Kidney (tissue), 13 donors: ENCODE measurements at regions not wholly inside any gene's neighbourhood (a gene's known extent, or its start where the extent isn't known, plus 50 kb on each side); places are given as distances from the start of the nearest gene placed in this dataset.

Experiments
- DNase-seq, 5 donors: peaks; one replicate each; pipeline ENCODE4 v3.0.0-alpha.2; 2013 to 2020
- FAIRE-seq: peaks from 2 replicates; lab custom pipeline; 2012; peaks lifted over from hg19 to GRCh38; lab: Jason Lieb, UNC
- H3K27ac ChIP-seq, 2 donors: one replicate each; pipeline ENCODE4 v1.7.0; 2013; ENCODE audit warnings: low read depth in 2 of 2, low read length in 2 of 2, inconsistent platforms in 1 of 2
- H3K27me3 ChIP-seq: one replicate; pipeline ENCODE4 v1.7.1; 2013; ENCODE audit warnings: low read length, inconsistent platforms; ENCODE audit not compliant: control insufficient read depth, insufficient read depth
- H3K36me3 ChIP-seq, 3 donors: one replicate each; pipeline versions ENCODE4 v1.7.0 to v1.7.1; 2013; ENCODE audit warnings: low read length in 3 of 3, control low read depth in 1 of 3, inconsistent platforms in 1 of 3; ENCODE audit not compliant: insufficient read depth in 3 of 3, control insufficient read depth in 2 of 3
- H3K4me1 ChIP-seq, 3 donors: one replicate each; pipeline versions ENCODE4 v1.7.0 to v1.7.1; 2013; ENCODE audit warnings: low read length in 3 of 3, inconsistent platforms in 1 of 3, low read depth in 1 of 3; ENCODE audit not compliant: control insufficient read depth in 2 of 3, insufficient read depth in 2 of 3
- H3K4me3 ChIP-seq, 3 donors: one replicate each; pipeline versions ENCODE4 v1.7.0 to v1.8.1; 2013; ENCODE audit warnings: low read length in 3 of 3, control low read depth in 1 of 3, inconsistent platforms in 1 of 3
- H3K9ac ChIP-seq, 3 donors: one replicate each; pipeline versions ENCODE4 v1.7.0 to v1.7.1; 2013; ENCODE audit warnings: low read length in 3 of 3, control low read depth in 1 of 3, inconsistent platforms in 1 of 3
- H3K9me3 ChIP-seq, 3 donors: one replicate each; pipeline versions ENCODE4 v1.7.0 to v1.7.1; 2013; ENCODE audit warnings: low read length in 3 of 3, control low read depth in 1 of 3, inconsistent platforms in 1 of 3; ENCODE audit not compliant: control insufficient read depth in 2 of 3, insufficient read depth in 1 of 3
- intact Hi-C: fragments of 100-400 bp; cut with DNase I; formaldehyde crosslinking; loops from one replicate; pipeline ENCODE4 v1.11.1; 2022
- TF ChIP-seq, protein P1 (sequence below): IDR thresholded peaks from 3 replicates; pipeline ENCODE4 v1.5.1; 2012; ENCODE audit warnings: mild to moderate bottlenecking, moderate library complexity, borderline replicate concordance; ENCODE audit not compliant: insufficient read depth; ENCODE audit errors: extremely low read depth
- donor health status: control.
- donor health status: control.
- donor health status: control.
- donor health status: control.
- donor health status: control.
- donor health status: DM: yes; HTN: yes; CAD: no.
- donor health status: Normal renal cell carcinoma (clear cell type).

DNA sequence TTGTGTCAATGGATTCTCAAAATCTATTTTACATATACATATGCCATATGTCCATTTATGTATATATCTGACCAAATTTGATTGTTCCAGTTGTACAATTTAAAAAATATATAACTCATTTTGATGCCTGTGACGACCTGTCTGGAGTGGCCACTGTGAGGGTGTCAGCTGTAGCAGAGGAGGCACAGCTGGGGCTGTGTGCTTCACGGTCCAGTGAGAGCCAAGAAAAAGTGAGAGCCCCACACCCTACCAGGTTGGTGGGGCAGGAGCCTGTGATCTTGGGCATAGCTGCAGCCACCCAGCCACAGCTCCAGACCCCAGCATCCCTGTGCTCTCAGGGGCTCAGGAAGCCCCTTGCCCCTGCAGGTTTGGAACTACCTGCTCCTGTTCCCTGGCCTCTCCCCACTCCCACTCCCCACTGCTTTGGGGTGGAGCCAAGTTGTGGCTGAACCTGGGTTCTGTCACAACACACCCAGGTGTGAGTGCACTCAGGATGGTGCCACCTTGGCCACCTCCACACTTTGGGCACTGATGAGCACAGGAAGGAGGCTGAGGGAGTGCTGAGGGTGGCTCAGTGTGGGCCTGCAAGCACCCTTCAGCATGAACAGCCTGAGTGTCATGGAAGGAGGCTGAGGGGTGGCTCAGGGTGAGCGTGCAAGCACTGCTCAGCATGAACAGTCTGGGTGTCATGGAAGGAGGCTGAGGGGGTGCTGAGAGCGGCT, 161.1 kb upstream of the ROBO1 start:
- FAIRE-seq (no peak), DNase-seq (peak in 1 of 5 donors; percentile 37)
- Histone ChIP-seq H3K27ac (no peak overlapping the region), H3K9ac (no peak overlapping the region), H3K4me1 (no peaks in the 10 kb centered on the region), H3K4me3 (no peak overlapping the region), H3K27me3 (no peaks in the 10 kb centered on the region), H3K9me3 (no peaks in the 10 kb centered on the region), H3K36me3 (no peaks in the 10 kb centered on the region)
- intact Hi-C loops: no loop called here
- TF ChIP-seq, protein P1, sequence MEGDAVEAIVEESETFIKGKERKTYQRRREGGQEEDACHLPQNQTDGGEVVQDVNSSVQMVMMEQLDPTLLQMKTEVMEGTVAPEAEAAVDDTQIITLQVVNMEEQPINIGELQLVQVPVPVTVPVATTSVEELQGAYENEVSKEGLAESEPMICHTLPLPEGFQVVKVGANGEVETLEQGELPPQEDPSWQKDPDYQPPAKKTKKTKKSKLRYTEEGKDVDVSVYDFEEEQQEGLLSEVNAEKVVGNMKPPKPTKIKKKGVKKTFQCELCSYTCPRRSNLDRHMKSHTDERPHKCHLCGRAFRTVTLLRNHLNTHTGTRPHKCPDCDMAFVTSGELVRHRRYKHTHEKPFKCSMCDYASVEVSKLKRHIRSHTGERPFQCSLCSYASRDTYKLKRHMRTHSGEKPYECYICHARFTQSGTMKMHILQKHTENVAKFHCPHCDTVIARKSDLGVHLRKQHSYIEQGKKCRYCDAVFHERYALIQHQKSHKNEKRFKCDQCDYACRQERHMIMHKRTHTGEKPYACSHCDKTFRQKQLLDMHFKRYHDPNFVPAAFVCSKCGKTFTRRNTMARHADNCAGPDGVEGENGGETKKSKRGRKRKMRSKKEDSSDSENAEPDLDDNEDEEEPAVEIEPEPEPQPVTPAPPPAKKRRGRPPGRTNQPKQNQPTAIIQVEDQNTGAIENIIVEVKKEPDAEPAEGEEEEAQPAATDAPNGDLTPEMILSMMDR: no peak

DNA sequence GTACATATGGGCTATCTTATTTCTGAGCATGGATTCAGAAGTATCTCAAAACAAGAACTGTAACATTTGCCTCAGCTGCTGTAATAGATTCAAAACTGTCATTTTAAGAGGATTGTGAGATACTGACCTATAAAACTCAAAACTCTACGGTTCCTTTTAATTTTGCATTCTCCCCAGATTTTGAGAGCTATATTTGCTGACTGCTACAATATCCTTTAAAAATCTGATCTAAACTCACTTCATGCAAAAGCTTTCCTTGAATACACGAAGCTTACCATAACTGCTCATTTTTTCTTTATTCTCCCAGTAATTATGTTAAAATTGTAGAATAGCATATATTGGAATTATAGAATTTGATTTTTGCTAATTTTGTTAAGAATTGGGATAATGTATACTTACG, 158.7 kb upstream of the ROBO1 start:
- no peaks in the 10 kb centered on the region for H3K36me3 ChIP-seq
- H3K9ac ChIP-seq: no peak overlapping the region
- no peak overlapping the region for H3K4me3 ChIP-seq
- TF ChIP-seq, protein P1: no peak
- intact Hi-C loops: no loop called here
- no peaks in the 10 kb centered on the region for H3K9me3 ChIP-seq
- H3K27ac ChIP-seq: no peak overlapping the region
- FAIRE-seq (no peak), DNase-seq (no peak)
- H3K4me1 ChIP-seq: no peaks in the 10 kb centered on the region
- H3K27me3 ChIP-seq: no peaks in the 10 kb centered on the region

DNA sequence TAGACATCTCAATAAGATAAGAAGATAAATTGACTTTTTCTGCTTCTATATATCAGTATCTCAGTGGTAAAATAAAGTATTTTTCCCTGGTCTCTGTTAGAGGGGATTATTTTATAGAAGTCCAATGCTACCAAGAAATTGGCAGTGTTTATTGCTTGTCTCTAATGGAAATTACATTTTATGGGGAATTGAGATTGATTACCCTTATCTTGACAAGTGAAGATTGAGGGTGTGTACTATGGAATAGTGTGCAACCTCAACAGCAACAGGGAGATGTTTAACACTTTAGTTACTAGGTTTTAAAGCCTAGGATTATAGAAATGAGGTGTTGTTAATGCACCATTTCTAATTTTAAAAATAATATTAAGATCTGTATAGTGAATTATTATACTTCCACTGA, 154.8 kb upstream of the ROBO1 start:
- intact Hi-C loops: no loop called here

More for the DNA sequence above, 154.8 kb upstream of the ROBO1 start:
- no peaks in the 10 kb centered on the region for H3K4me1 ChIP-seq
- no peak overlapping the region for H3K27ac ChIP-seq
- no peaks in the 10 kb centered on the region for H3K36me3 ChIP-seq
- no peak overlapping the region for H3K4me3 ChIP-seq
- DNase-seq (peak in 1 of 5 donors; percentile 3), FAIRE-seq (no peak)
- H3K9ac ChIP-seq: no peak overlapping the region
- no peaks in the 10 kb centered on the region for H3K9me3 ChIP-seq
- TF ChIP-seq, protein P1: no peak
- H3K27me3 ChIP-seq: no peaks in the 10 kb centered on the region
